HG02678 (cell line): ENCODE measurements at regions not wholly inside any gene's neighbourhood (a gene's known extent, or its start where the extent isn't known, plus 50 kb on each side); places are given as distances from the start of the nearest gene placed in this dataset.
"Not testable (repeated sequence)": the region's sequence is repeated elsewhere in the genome, so short reads cannot be mapped to it uniquely, and the experiment has no call there.

ENCODE experiments used
- ATAC-seq: cut with Tn5 transposase; IDR thresholded peaks from one replicate; pipeline ENCODE4 v1.9.1; 2021; ENCODE audit warnings: mild to moderate bottlenecking, moderate library complexity; ENCODE audit not compliant: unreplicated experiment

- no peak for ATAC-seq
These were observed 495.6 kb upstream of the MAN1A1 start for GRCh38 chr6:119845161-119845560.

- no peak for ATAC-seq
These were observed 494.8 kb upstream of the MAN1A1 start for GRCh38 chr6:119844387-119844786.

DNA sequence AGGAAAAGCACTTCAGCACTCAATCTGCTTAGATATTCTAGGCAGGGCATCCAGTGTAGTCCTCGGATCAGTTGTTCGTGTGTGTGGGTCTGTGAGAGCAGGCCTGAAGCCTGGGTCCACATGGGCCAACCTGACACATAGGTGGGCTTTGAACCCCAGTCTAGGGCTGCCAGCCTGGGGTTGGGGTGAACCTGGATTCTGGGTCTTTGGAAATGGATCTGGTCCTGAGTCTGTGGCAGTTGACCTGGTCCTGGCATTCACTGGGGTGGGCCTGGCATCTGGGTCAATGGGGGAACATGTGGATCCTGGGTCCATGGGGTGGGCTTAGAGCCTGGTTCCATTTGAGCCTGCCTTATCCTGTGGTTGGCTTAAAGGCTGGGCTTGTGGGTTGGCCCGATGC is 492.6 kb upstream of the MAN1A1 start:
- no peak for ATAC-seq

DNA sequence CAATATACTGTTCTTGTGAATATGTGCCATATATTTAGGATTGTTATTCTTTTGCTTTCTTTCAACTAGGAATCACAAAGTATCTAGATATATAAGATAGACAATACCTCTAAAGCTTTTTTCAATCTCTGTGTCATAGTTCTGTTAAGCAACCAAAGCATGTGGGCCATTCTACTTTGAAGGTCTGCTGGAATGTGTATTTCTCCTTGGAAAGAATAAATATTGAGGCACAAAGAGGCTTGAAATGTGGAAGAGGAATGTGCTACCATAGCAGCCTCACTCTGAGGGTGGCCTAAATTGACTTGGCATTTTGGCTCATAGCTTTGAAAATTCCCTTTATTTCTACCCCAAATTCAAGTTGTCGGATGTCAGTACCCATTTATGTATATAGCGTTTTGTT is 488.5 kb upstream of the MAN1A1 start:
- ATAC-seq = no peak

DNA sequence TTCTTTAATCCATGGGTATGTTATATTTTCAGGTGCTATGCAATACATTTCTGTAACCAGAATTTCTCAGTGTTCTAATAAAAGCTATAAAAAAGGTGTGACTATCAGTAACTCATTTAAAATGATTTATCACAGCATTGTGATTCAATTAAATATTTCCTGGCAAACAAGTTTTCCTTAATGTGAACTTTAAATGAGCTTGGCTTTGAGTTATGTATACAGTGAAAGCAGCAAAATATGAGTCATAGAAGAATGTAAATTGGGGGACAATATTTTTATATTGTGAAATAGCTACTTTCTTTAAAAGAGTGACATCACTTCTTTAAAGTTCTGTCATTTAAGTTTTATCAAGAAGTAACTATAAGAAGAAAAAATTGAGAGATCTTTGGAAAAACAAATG is 484.9 kb upstream of the MAN1A1 start:
- ATAC-seq = no peak

DNA sequence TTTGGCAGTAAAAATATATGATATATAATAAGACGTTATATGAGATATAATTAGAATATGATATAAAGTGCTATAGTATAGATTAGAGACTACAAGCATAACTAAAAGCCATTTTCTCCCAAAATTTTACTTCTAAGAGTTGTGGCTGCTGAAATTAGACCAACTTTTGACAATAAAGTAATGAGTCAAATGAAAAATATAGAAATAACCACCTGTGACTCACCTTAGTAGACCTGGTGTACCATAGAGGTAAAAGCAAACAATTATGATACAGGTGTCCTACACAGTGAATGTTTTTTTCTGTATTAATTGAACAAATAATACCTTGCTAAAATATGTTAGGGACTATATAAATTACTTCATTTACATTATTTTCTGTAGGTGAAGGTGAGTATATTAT is 482.9 kb upstream of the MAN1A1 start:
- no peak for ATAC-seq

GRCh38 chr6:119830494-119831295 is 481.1 kb upstream of the MAN1A1 start:
- ATAC-seq = no peak

DNA sequence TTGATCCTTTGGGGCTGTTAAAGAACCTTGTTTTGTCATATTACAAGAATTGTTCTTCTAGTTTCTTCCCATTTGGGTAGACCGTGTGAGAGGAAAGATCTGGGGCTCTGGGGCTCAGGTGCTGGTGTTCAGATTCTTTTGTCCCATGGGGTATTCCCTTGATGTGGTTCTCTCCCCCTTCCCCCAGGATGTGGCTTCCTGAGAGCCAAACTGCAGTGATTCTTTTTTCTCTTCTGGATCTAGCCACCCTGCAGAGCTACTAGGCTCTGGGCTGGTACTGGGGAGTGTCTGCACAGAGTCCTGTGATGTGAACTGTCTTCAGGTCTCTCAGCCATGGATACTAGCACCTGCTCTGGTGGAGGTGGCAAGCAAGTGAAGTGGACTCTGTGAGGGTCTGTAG is 480.5 kb upstream of the MAN1A1 start:
- ATAC-seq = no peak

- ATAC-seq = not testable (repeated sequence)
These were observed 479.9 kb upstream of the MAN1A1 start for GRCh38 chr6:119829499-119829898.

- no peak for ATAC-seq
These were observed 479.4 kb upstream of the MAN1A1 start for GRCh38 chr6:119829006-119829405.

DNA sequence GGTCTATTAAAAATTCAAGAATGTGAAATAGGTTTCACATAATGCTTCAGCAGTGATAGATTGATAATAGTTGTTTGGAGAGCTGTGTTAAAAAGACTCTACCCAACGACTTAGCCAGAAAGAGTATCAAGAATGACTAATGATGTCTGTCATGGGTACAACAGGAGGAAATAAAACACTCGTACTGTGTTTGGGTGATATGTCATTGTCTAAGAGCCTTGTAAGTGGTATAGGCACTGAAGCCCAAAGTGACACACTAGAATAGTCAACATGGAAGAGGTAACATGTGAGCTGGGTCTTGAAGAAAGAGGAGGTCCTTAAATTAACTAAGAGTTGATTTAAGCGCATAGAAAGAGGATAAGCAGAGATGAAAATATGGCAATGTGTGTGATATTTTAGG is 471.8 kb upstream of the MAN1A1 start:
- no peak for ATAC-seq

GRCh38 chr6:119818876-119819275 is 469.3 kb upstream of the MAN1A1 start:
- no peak for ATAC-seq

DNA sequence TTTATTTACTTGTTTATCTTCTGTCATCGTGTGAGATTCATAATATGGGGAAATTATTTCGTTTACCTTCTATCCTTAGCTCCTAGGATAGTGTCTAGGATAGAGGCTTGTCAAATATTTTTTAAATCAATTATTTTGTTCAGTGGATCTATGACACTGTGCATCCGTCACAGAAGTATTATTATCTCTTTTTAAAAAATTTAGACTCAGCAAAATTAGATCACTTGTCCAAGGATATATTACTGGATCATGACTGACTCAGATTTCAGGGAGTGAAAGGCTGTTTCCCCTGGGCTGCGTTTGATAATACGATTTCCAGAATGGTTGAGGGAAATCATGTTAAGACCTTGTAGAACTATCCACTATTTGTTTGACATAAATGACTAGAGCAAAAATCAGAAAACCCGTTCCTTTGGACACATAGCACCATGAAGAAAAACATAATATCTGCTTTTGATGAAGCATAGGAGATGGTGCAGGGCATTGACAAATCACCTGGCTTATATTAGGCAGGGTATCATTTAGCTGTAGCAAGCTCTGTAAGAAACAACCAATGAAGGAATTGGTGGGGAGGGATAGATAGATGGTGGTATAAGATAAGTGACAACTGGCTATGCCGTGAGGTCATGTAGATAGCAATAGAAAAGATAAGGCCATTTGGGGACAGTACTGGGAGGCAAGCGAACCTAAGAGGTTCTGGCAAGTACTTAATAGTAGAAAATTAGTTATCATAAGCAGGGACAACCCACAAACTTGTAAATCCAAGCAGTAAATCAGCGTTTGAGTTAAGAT is 465.2 kb upstream of the MAN1A1 start:
- ATAC-seq = no peak

DNA sequence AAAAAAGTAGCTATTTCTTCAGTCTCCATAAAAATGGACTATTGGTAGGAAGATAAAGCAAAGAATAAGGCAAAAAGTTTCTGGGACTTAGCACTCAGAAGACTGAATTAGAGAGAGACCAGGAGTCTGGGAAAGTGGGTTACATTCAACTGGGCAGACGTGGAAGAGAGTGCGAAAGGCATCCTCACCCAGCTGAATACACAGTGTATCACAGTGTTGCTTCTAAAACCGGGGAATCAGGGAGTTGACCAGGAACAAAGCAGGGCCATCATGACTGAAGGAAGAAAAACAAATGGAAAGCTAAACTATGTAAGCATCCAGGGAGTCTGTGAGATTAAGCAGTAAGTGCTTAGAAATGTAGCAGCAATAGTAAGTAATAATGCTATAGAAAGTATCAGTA is 452.9 kb upstream of the MAN1A1 start:
- no peak for ATAC-seq

- no peak for ATAC-seq
These were observed 451.5 kb upstream of the MAN1A1 start for GRCh38 chr6:119801056-119801455.

GRCh38 chr6:119800526-119800925 is 451.0 kb upstream of the MAN1A1 start:
- ATAC-seq = no peak

DNA sequence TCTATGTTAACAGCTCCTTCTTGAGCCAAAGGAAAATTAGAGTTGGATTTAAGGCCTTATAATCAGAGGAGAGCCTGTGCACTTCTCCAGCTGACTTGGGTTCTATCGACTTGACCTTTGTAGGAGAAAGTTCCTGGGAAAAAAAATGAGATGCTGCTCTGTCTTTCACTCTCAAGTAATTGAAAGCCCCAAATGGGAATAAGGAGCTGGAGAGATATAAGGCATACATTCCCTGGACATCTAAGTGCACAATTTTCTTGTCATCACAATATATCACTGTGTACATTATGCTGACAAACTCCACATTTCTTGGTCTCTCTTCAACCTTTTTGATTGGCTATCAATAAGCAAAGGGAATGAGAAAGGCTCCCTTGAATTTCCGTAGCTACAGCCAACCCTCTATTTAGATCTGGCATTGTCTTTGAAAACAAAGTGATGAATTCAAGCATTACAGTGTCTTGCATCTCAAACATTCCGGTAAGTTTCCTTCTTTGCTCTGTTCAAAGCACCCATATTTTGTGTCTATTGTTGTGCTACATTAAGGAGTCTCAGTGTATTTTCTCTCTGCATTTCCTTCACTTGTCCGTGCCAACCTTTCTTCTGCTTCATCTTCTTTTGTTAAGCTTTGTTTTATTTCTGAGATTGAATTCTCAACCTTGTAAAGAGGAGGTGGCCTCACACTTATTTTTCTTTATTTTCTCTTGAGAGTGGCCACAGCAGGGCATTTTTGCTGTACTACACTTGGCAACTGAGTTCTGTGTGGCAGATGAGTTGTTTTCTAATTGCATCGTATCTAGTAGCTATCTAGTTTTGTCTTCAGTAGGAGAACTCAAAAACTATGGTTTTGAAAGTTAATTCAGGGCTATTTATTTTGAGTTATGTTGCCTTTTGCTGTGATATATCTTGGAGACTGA is 450.3 kb upstream of the MAN1A1 start:
- no peak for ATAC-seq

DNA sequence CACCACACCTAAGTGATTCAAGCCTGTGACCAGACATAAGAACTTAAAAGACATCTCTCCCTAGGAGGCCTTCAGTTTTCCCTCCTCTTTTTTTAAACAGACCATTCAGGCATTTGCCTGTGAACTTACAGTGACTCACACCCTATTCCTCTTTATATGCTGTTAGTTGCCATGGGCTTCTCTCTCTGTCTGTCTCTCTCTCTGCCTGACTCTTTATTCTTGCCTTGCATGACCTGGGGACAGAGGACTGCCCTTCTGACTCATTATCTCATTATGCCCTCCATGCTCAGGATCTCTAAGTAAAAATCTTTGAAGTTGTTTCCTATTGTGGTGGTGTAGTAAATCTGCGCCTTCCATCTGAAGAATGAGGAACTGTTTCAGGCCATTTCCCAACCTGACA is 442.2 kb upstream of the MAN1A1 start:
- no peak for ATAC-seq

DNA sequence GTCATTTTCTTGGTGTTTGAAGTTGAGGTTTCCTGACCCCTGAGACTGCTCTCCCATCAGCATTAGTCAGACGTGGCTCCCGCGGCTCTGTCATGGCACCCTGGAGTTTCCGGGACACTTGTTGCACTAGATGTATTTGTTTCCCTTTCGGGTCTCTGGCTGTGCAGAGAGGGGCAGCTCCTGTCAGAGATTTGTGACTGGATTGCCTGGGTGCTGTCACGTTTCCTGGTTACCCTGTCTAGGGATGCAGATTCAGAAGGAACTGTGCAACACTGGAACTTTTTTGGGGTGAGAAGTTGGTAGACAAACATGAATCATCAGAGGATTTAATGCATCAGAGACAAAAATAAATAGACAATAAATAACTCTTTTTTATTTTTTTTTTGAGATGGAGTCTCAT is 431.8 kb upstream of the MAN1A1 start:
- no peak for ATAC-seq

GRCh38 chr6:119768201-119768600 is 418.6 kb upstream of the MAN1A1 start:
- ATAC-seq = no peak

DNA sequence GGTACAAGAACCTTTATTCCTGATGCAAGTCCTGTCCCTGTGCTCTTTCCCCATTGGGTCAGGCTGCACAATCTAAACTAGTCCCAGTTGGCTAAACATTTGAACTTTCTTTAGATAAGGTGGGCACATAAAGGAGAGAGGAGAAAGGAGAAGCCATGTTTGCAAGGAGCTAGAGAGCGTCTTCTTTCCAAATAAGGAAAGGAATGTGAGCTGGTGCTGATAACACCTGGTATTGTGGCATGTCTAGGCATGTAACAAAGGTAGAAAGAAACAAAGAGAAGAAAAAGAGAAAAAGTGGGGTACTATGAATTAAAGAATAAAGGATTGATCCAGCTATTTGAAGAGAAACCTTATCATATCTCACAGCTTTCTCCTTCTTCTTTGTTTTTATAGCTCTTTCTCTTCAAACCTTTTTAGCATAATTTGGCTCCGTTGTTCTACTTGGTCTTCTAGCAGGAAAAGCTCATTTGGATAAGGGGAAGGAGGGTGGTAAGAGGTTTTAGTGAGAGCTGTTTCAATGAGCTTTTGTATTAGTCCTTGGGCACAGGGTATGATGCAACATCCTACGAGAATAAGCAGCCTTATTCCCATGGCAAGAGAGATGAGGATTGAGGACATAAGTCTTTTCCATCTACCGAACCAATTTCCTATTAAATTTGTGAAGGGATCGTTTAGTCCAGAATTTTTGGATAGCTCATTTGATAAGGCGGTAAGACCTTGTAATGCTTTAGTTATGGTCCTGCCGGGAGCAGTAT is 415.5 kb upstream of the MAN1A1 start:
- no peak for ATAC-seq
